Left ventricle myocardium superior (tissue), 1 donor: ENCODE measurements at regions not wholly inside any gene's neighbourhood (a gene's known extent, or its start where the extent isn't known, plus 50 kb on each side); places are given as distances from the start of the nearest gene placed in this dataset.

Experiments used
- ATAC-seq: fragments of 200-7000 bp; cut with Tn5 transposase; one replicate; pipeline ENCODE4 v1.9.1; 2020; ENCODE audit warnings: mild to moderate bottlenecking, moderate library complexity
- DNase-seq: peaks from one replicate; pipeline ENCODE4 v3.0.0-alpha.2; 2020
- intact Hi-C: fragments of 100-400 bp; cut with micrococcal nuclease; formaldehyde crosslinking; loops from one replicate; pipeline ENCODE4 v1.11.0; 2022
- donor health status: DM: no; HTN: yes; CAD: no; lungs with severe emphysema.

DNA sequence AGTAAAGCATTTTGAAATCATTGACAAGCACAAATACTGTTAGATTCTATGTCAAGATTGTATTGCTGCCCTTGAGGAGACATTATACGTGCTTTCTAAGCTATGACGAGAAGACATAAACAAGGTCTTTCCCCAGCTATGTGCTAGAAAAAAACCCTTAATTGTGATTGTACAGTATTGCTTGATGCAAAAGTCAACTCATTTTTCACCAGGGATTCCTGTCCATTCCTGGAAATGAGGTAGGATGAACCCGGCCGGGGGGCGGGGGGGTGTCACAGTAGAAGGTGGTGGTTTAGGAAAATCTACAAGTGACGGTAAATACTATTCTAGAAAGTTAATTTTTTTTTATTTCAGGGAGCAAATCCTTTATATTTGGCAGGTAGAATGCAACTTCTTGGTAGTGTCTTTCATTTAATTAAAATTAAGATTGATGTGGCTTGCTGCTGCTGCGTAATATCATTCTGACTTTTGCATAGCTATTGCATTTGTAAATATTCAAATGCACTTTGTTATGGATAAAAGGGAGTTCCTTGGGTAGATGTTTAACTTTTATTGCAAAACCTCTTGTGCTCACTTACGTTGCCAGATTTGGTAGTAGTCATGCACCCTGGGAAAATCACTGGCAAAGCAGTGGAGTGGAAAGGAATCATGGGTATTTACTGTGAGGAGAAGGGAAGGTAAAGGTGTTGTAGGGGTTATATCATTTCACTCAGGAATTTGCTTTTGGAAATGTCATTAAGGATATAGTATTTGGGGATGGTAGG, 164.4 kb upstream of the PRPS1L1 start:
- intact Hi-C loops, result no loop called here
- ATAC-seq (no peak), DNase-seq (no peak)

DNA sequence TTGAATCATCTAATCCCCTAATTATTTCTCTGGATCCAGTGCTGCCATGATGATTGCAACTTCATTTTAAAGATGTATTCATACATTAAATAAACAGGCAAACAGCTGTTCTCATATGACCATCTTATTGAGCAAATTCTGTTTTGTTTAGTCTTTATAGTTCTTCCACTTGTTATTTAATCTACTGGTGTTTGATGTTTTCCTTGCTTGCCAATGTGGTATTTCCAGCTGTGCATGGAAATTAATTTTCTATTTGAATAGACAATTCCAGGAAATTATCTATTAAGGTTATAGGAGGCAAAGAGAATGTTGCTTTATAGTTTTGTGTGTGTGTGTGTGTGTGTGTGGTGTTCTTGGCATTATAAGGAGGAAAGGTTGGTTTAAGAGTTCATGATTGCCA, 167.0 kb upstream of the PRPS1L1 start:
- intact Hi-C loops, result loop anchor here (5.0 kb wide), 1 partner anchor 32 kb away; no protein-coding TSS in a partner anchor
- DNase-seq, result no peak
- ATAC-seq, result no peak

DNA sequence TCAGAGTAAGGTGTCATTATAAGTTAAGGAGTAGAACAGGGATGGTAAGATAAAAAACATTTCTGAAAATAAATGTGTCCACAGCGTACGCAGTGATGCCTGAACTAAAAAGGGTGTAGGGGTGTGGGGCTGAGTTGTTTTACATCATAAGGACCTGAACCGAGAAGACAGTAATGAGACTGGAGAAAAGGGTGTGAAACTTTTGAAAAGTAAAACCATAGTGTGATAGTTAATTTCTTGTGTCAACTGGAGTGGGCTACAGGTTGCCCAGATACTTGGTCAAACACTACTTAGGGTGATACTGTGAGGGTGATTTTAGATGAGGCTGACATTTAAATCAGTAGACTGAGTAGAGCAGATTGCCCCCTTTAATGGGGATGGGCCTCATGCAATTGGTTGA, 169.0 kb upstream of the PRPS1L1 start:
- DNase-seq, result no peak
- intact Hi-C loops, result loop anchor here (5.0 kb wide), 1 partner anchor 34 kb away; no protein-coding TSS in a partner anchor
- no peak for ATAC-seq

DNA sequence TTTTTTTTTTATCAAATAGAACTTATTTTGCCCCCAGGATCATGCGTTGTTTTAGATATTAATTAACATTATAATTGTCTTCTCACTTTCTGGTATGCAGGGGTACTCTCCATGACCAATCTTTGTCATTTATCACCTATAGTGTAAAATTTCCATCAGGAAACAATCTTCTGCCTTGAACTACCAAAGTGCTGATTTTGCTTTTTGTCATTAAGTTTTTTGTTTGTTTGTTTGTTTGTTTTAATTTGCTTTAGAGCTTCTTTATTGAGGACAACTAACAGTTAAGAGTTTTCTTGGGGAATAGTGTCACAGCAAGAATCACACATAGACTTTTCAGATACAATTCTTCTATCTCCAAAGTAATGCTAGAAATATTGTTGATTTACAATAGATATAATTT, 171.2 kb upstream of the PRPS1L1 start:
- intact Hi-C loops, result loop anchor here (5.0 kb wide), 1 partner anchor 37 kb away; no protein-coding TSS in a partner anchor
- no peak for DNase-seq
- no peak for ATAC-seq

DNA sequence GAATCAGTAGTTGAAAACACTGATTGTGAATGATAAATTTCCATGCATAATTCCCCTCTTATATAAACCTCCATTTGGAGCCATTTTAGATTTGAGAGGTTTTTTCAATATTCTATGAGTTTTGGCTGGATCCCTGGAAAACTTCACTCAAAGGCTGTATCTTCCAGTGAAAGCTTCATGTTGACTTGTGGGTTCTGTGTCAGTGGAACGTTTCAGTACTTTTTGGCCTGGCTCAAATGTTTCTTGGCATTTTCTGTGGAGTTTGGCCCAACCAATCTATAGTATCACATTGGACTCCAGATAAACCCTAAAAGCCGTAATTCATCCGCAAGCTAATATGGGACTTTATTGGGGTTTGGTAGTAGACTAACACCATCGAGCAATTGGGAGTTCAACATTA, 172.6 kb upstream of the PRPS1L1 start:
- ATAC-seq (no peak), DNase-seq (no peak)
- intact Hi-C loops, result no loop called here

DNA sequence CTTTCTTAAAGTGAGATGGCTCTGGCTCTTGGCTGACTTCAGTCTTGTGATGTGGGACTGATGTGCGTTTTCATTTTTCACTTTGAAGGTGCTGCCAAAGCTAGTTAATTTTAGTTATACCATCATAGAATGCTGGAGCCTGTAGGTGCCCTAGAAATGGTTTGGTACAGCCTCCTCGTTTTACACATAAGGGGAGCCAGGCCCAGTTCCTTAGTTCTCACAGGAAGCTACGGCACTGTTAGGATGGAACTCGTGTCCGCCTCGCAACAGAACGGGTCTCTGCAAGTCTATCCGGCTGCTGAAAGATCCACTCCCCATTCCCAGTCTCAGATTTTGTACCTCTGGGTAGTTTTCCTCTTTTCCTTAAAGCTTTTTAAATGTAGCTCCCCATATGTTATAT, 173.2 kb upstream of the PRPS1L1 start:
- intact Hi-C loops, result no loop called here
- peak; percentile 29 for DNase-seq
- peak; percentile 82 for ATAC-seq

DNA sequence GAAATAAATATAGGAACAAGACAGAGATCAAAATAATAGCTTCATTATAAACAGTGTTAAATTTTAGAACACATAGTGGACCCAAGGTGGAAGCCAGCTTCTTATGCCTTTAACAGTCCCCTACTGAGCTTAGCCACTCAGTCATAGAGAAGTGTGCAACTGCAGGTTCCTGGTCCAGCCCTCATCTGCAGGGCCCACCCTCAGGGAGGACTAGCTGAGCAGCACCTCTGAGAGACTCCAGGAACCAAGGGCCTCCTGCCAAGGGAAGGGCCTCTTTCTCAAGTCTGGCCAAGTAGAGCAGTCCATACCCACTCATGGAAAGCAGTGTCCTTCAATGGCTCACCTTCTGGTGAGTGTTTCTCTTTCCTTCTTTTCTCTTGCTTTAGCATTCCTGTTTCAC, 173.7 kb upstream of the PRPS1L1 start:
- DNase-seq (peak; percentile 27), ATAC-seq (peak; percentile 68)
- intact Hi-C loops, result no loop called here

DNA sequence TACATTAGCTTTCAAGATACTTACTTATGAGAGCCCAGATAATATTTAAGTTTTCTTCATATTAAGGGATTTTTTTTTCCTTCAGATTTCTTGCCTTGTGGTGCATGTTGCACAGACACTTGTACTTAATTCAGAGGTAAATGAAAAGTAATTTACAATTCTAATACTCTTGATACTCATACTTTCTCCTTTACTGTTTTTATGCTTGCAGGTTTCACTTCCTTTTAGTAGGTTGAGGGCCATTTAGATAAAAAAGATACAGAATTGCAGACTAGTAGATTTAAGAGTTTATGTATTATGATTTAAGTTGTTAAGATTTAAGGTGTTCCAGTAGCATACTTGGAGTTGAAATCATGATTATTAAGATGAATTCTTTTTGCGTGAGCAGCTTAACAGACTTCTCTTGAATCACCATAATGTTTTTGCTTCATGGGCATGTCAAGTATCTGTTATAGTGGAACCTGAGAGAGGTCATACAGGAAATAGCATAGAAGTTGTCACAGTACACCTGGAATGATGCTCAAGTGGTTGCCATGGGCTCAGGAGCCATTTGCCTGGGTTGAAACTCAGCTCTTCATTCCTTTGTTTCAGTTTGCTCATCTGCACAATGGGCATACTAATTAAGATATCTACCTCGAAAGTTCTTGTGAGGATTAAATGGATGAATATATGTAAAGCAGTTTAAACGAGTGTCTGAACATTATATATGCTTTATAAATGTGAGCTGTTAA, 174.8 kb upstream of the PRPS1L1 start:
- intact Hi-C loops, result no loop called here
- ATAC-seq (no peak), DNase-seq (no peak)

DNA sequence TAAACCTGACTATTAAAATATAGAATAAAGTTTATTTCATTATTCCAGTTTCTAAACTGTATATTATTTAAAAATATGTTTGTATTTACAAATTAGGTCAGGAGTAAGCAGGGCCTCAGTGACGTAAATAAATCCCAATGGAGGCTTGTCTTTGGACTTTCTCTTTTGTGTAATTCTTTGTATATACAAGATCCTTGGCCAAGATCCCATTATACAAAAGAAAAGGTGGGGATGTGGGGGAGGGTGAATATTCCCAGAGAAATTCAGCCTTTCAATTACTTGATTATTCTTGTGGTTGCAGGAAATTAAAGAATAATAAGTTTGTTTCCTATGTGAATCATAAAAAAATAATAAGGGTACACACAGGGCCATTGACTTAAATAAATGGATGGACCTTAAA, 178.7 kb upstream of the PRPS1L1 start:
- DNase-seq, result no peak
- intact Hi-C loops, result no loop called here
- ATAC-seq, result no peak

DNA sequence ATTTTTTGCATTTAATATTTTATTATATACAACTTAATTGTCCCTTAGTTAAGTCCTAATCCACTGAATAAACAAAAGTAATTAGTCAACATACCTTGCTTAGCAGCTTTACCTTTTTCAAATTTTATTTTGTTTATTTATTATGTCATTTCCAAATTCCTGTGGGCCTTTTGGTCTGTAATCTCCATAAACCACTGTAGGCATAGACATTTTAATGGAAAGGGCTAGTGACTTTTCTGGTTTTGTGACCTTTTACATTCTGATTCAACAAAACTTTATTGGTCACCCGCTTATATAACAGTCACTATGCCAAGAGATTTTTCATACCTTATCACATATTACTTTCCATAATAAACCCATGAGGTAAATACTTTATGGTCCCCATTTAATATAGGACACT, 181.3 kb upstream of the PRPS1L1 start:
- ATAC-seq (no peak), DNase-seq (no peak)
- intact Hi-C loops, result no loop called here

DNA sequence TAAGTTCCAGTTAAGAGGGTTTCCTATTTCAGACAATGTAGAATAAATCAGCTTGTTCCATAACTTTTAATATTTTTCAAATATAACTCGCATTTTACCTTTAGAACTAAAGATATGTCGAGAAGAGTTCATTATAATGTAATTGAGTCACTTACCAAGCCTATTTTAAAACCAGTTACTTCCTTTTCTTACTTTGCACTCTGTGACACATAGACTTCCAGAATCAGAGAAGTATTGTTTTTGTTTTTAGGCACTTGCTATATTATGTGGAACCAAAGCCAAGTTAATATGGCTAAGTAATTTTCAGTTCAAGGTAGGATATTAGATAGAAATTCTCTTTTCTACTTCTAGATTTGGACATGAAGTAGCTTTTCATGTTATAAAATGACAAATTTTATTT, 182.7 kb upstream of the PRPS1L1 start:
- ATAC-seq (no peak), DNase-seq (no peak)
- intact Hi-C loops, result no loop called here

DNA sequence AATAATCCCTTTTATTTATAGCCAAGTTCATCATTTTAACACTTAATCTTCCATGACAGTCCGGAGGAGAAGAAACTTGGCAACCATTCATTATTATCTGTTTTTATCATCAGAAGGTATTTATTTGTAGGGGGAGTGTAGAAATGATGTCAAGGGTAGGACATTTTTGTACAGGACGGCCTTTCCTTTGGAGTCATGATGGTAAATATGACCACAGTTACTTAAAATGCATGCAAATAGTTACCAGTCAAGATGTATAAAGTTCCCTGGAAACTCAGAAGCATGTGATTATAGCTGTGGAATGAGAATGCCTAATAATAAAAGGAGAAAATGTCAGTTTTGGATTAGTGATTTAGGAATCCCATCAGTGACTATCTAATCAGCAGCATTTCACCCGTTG, 183.1 kb upstream of the PRPS1L1 start:
- no peak for ATAC-seq
- no peak for DNase-seq
- intact Hi-C loops, result no loop called here

DNA sequence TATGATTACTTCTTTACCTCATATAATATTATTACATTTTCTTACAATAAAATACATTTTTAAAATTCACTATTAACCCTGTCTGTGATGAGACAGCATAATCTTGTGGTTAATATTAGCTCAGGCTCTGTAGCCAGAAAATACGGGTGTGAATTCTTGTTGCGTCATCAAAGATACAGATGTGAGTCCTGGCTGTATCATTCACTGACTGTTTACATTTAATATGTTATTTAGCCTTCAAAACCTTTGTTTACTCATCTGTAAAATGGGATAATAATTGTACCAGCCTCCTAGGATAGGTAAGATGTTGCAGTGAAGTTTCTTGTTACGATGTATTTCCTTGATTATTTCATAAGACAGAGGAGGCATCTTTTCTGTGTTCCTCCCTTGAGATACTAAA, 184.7 kb upstream of the PRPS1L1 start:
- ATAC-seq (no peak), DNase-seq (no peak)
- intact Hi-C loops, result no loop called here

DNA sequence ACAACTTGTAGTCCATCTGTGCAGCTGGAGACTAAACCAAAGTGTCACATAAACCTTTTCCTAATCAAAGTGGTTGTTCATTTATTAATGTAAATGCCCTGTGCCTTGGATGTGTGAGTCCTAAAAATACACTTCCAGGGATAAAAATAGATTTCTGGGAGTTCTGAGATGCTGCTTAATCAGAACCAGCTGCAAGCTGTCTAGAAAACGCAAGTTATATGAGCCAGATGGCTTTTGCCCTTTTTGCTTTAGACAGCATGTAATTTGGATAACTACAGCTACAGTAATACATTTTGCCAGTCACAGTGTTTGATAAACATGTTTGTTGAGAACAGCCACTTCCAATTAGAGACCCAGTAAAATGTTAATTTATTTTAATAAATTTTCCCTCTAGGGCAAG, 185.1 kb upstream of the PRPS1L1 start:
- peak; percentile 84 for ATAC-seq
- DNase-seq, result no peak
- intact Hi-C loops, result no loop called here

DNA sequence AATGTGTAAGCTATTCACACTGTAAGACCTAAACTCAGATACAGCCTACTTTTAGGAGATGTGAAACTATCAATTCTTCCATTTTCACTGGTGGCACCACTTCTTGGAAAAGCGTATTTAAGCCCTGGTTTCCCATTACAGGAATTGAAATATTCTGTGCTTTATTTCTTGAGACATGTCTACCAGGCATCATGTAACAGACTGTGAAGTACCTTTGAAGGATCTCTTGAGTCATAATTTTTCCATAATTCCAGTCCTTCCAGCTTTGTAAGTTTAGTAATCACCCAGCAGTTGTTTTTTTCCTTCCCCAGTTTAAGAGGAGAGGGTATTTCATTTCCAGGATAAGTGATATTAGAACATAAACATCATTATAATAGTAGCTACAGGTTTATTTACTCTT, 186.0 kb upstream of the PRPS1L1 start:
- ATAC-seq (no peak), DNase-seq (no peak)
- intact Hi-C loops, result no loop called here

DNA sequence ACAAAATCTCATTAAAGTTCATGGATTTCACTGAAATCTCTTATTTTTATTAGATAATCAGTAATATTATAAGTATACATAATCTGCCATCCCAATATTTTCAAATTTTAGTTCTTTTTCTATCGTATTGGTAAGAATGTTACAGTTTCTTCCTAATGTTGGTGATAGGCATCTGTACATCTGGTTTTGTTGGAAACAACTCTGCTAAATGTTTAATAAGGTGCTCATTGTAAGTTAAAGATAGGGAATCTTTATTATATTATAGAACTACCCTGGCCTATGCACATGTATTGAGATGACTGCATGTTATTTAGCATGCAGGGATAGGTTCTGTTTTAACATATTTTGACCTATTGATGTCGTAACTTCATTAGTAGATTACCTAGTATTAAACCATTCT, 188.6 kb upstream of the PRPS1L1 start:
- intact Hi-C loops, result no loop called here
- DNase-seq (no peak), ATAC-seq (no peak)

DNA sequence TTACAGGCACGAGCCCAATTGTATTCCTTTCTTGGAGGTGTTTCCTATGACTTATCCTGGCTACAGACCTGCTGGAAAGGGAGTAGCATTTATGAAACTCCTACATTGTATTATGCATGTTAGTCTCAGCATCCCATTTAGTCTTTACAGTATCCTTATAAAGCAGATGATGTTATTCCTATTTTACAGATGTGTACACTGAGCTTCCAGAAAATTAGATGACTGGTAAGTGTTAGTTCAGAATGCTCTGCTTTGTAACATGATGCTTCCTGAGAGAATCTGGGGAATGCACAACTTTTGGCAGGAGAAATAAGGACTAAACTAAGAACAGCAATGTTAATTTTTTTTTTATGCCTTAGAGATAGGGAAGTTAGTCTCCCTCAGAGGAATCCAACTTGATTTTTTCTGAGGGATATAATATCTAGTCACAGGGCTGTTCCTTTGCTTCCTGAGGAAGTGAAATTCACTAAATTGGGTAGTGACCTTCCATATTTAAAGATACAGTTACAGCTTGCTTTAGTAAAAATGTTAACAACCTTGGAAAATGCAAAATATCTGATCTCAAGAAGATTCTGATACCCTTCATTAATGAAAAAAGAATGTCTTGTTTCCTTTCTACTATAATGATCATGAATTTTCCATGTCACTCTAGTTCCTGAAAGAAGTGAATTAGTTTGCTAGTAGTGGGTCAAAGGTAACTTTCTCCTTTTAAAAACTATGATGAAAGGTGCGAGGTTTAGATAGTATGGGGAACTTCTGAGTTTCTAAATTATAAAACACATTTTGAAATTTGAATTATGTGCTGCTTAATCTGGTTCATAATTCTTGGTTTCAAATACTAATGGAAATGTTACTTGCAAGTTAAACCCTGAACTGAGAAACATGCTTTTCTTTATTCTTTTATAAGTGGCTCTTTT, 194.0 kb upstream of the PRPS1L1 start:
- DNase-seq (no peak), ATAC-seq (peak; percentile 48)
- intact Hi-C loops, result no loop called here

DNA sequence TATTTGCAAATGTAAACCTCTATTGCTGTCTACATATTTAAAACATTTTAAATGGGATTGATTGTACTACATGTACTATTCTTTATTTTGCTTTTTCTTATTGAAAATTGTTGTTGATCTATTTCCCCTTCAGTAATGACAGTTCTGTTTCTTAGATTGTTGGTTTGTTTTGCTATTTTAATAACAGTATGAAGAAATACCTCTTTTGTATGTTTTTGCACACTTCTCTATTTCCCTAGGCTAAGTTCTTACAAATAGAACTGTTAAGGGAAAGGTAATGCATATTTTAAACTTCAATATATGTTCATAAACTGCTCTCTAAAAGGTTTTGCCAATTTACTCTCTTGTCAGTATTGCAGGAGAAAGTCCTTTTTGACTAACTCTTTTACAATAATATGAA, 195.0 kb upstream of the PRPS1L1 start:
- DNase-seq, result no peak
- intact Hi-C loops, result no loop called here
- no peak for ATAC-seq

DNA sequence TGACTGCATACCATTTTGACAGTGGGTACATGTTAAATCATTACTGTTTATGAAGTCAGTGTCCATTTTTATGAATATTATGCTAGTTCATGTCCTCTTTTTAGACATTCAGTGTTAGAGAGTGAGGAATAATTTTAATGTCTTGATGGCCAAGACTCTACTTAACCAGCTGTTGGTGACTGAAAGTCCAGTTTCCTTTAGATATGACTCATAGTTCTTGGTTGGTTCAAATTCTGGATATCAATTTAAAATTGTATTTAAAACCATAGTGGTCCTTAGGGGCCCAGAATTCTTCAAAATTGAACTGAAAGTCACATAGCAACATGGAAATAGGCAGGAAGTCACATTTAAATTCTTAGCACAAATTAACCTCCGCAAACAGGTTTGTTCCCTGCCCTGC, 196.5 kb upstream of the PRPS1L1 start:
- intact Hi-C loops, result no loop called here
- DNase-seq (no peak), ATAC-seq (no peak)

DNA sequence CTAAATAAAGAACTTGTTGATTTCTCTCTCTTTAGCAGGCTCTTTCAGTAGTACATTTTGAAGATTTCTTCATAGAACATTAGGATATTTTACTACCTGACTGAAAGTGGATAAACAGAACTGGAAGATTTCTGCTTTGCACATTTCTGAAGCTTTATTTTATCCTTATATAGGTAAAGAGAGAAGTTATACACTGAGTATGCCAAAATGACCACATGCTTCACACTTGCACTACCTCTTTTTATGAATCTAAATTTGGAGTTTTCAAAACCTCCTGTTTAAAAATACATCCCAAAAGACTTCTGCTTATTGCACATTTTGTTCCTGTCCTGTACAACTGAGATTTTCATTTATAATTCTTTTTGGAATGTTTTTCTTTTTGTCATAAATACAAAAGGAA, 197.4 kb upstream of the PRPS1L1 start:
- DNase-seq (no peak), ATAC-seq (peak; percentile 33)
- intact Hi-C loops, result no loop called here
